Activated CD4-positive, alpha-beta T cell treated with anti-CD3 and anti-CD28 coated beads for 36 hours (primary cell): ENCODE measurements at regions not wholly inside any gene's neighbourhood (a gene's known extent, or its start where the extent isn't known, plus 50 kb on each side); places are given as distances from the start of the nearest gene placed in this dataset.

ENCODE experiments used
- ATAC-seq: fragments of 200-7000 bp; cut with Tn5 transposase; one replicate; pipeline ENCODE4 v1.10.0; 2021; ENCODE audit warnings: mild to moderate bottlenecking, moderate library complexity
- CTCF ChIA-PET: fragments of 350-600 bp; sonication (Branson Sonifier 250); formaldehyde crosslinking; loops from one replicate; lab custom pipeline; 2021; ENCODE audit warnings: antibody characterized with exemption; lab: Charles Lee
- POLR2A ChIA-PET: fragments of 350-600 bp; sonication (Branson Sonifier 250); formaldehyde crosslinking; loops from one replicate; lab custom pipeline; 2021; ENCODE audit warnings: antibody characterized with exemption, inconsistent platforms; lab: Charles Lee
- DNase-seq: peaks from one replicate; pipeline ENCODE4 v3.0.0-alpha.2; 2020
- H3K27ac Mint-ChIP-seq: one replicate; pipeline ENCODE4 v1.8.0; 2021; ENCODE audit warnings: mixed read lengths
- H3K27me3 Mint-ChIP-seq: one replicate; pipeline ENCODE4 v1.8.0; 2021; ENCODE audit warnings: mixed read lengths
- H3K36me3 Mint-ChIP-seq: one replicate; pipeline ENCODE4 v1.8.0; 2021; ENCODE audit warnings: low read depth, mixed read lengths
- H3K4me1 Mint-ChIP-seq: one replicate; pipeline ENCODE4 v1.8.0; 2021; ENCODE audit warnings: mixed read lengths
- H3K4me3 Mint-ChIP-seq: one replicate; pipeline ENCODE4 v1.8.0; 2021; ENCODE audit warnings: mild to moderate bottlenecking, moderate library complexity, mixed read lengths
- H3K9me3 Mint-ChIP-seq: one replicate; pipeline ENCODE4 v1.8.0; 2021; ENCODE audit warnings: low read depth, mixed read lengths
- intact Hi-C, 2 experiments: fragments of 100-400 bp; cut with DNase I in 1 of 2; cut with micrococcal nuclease in 1 of 2; formaldehyde crosslinking; loops; one replicate each; pipeline versions ENCODE4 v1.14.2 to v1.15.1; 2022 to 2024; cut with DNase I, micrococcal nuclease

GRCh38 chr11:79931692-79932091, 490.9 kb upstream of the TENM4 start:
- no peak for ATAC-seq
- POLR2A ChIA-PET: interaction anchor here (0.6 kb wide), 1 partner anchor 454 kb away, joined by 4 read pairs; no protein-coding TSS in a partner anchor
- CTCF ChIA-PET: no interaction called here
- no peaks in the 10 kb centered on the region for H3K36me3 Mint-ChIP-seq
- peaks cover 2% of the 10 kb centered on the region for H3K9me3 Mint-ChIP-seq
- intact Hi-C loops: no loop called here
- DNase-seq: no peak
- no peaks in the 10 kb centered on the region for H3K4me1 Mint-ChIP-seq
- no peak overlapping the region for H3K27ac Mint-ChIP-seq
- no peaks in the 10 kb centered on the region for H3K27me3 Mint-ChIP-seq
- H3K4me3 Mint-ChIP-seq: no peak overlapping the region

GRCh38 chr11:79926707-79927106, 485.9 kb upstream of the TENM4 start:
- peaks cover 4% of the 10 kb centered on the region for H3K9me3 Mint-ChIP-seq
- DNase-seq (no peak), ATAC-seq (no peak)
- no peaks in the 10 kb centered on the region for H3K36me3 Mint-ChIP-seq
- no peak overlapping the region for H3K4me3 Mint-ChIP-seq
- H3K4me1 Mint-ChIP-seq: no peaks in the 10 kb centered on the region
- CTCF ChIA-PET: no interaction called here
- no peak overlapping the region for H3K27ac Mint-ChIP-seq
- no peaks in the 10 kb centered on the region for H3K27me3 Mint-ChIP-seq
- POLR2A ChIA-PET: no interaction called here
- intact Hi-C loops: no loop called here

DNA sequence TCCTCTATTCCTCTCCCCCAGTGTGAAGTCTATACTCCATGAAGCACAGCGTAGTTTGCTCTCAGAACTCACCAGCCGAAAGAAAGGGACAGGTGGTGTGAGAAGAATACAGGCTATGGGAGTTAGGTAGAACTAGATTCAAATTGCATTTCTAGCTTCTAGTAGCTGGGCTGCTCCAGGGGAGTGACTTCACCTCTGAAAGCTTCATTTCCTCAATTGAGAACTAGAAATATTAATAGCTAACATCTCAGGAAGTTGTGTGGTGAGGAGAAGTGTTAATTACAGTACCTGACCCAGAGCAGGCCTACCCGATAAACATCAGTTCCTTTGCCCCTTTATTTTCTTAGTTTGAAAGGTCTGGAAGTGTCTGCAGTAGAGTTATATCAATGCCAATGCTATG, 484.7 kb upstream of the TENM4 start:
- POLR2A ChIA-PET: no interaction called here
- Mint-ChIP-seq H3K4me1 (no peaks in the 10 kb centered on the region), H3K4me3 (no peak overlapping the region), H3K27me3 (no peaks in the 10 kb centered on the region), H3K9me3 (peaks cover 4% of the 10 kb centered on the region), H3K36me3 (no peaks in the 10 kb centered on the region), H3K27ac (no peak overlapping the region)
- CTCF ChIA-PET: no interaction called here
- ATAC-seq (no peak), DNase-seq (no peak)
- intact Hi-C loops: no loop called here

GRCh38 chr11:79922641-79923040, 481.8 kb upstream of the TENM4 start:
- no peaks in the 10 kb centered on the region for H3K4me1 Mint-ChIP-seq
- ChIA-PET CTCF (no interaction called here), POLR2A (no interaction called here)
- H3K27me3 Mint-ChIP-seq: no peaks in the 10 kb centered on the region
- DNase-seq: no peak
- no peak overlapping the region for H3K4me3 Mint-ChIP-seq
- H3K36me3 Mint-ChIP-seq: no peaks in the 10 kb centered on the region
- intact Hi-C loops: no loop called here
- H3K9me3 Mint-ChIP-seq: peaks cover 4% of the 10 kb centered on the region
- no peak overlapping the region for H3K27ac Mint-ChIP-seq
- ATAC-seq: no peak

DNA sequence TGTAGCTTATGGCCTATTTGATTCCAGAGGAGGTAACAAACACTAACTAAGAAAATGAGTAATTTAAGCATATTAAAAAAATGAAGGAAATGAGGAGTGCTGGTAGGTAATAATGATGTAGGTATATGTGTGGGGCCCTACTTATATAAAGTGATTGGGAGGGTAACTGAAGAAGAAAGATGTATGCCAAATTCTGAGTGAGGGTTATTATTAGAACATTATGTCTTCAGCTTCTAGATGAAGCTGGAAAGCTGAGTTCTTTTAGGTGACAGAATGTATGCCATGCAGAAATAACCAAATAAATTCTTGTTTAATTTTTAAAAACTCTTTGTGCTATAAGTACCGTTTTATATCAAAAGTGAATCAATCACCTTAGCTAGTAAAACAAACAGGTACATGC, 479.6 kb upstream of the TENM4 start:
- ATAC-seq: no peak
- POLR2A ChIA-PET: interaction anchor here (0.6 kb wide), 1 partner anchor 20 kb away, joined by 4 read pairs; no protein-coding TSS in a partner anchor

DNA sequence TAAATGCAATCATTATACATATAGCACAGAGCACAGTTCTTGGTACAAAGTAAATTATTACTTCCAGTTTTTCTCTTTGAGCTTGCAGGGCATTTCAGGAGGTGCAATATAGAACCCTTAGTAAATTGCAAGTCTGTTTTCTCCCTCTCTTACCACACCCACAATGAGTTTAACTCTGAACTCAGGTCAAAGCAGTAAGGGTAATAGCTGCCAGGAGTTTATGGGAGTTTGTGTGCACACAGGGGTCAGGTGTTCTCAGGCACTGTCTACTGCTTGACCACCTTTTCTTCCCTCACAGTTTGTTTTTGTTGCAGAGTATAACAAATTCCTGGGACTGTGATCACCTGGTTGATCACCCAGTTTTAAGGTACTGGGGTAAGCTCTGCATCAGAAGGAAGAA, 478.5 kb upstream of the TENM4 start:
- Mint-ChIP-seq H3K4me3 (no peak overlapping the region), H3K27ac (no peak overlapping the region), H3K36me3 (no peaks in the 10 kb centered on the region), H3K9me3 (peaks cover 4% of the 10 kb centered on the region), H3K27me3 (no peaks in the 10 kb centered on the region), H3K4me1 (no peaks in the 10 kb centered on the region)
- no peak for DNase-seq
- ATAC-seq: no peak
- intact Hi-C loops: no loop called here
- CTCF ChIA-PET: no interaction called here
- POLR2A ChIA-PET: no interaction called here

More for the DNA sequence above, 479.6 kb upstream of the TENM4 start:
- Mint-ChIP-seq H3K4me1 (no peaks in the 10 kb centered on the region), H3K9me3 (peaks cover 4% of the 10 kb centered on the region), H3K4me3 (no peak overlapping the region), H3K36me3 (no peaks in the 10 kb centered on the region), H3K27ac (no peak overlapping the region), H3K27me3 (no peaks in the 10 kb centered on the region)
- CTCF ChIA-PET: no interaction called here
- intact Hi-C loops: no loop called here
- no peak for DNase-seq

DNA sequence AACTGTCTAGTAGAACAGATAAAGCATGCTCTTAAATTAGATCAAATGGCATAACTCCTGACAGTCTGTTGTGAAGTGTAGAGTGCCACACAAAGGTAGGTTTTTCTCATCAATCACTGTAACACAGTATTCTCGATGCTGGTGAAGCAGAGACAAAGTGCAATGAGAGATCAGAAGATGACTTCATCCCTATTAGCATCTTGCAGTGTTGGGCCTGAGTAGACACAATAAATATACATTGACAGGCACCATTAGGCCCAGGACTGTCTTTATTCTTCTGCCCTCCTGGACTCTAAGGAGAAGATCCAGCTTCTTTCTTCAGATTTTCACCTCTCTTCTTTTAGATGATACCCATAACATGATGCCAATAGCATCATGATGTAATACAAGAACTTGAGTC, 478.0 kb upstream of the TENM4 start:
- H3K4me1 Mint-ChIP-seq: no peaks in the 10 kb centered on the region
- no peak for ATAC-seq
- H3K36me3 Mint-ChIP-seq: no peaks in the 10 kb centered on the region
- H3K4me3 Mint-ChIP-seq: no peak overlapping the region
- no peaks in the 10 kb centered on the region for H3K27me3 Mint-ChIP-seq
- ChIA-PET POLR2A (no interaction called here), CTCF (no interaction called here)
- H3K9me3 Mint-ChIP-seq: peaks cover 4% of the 10 kb centered on the region
- intact Hi-C loops: no loop called here
- no peak overlapping the region for H3K27ac Mint-ChIP-seq
- no peak for DNase-seq

DNA sequence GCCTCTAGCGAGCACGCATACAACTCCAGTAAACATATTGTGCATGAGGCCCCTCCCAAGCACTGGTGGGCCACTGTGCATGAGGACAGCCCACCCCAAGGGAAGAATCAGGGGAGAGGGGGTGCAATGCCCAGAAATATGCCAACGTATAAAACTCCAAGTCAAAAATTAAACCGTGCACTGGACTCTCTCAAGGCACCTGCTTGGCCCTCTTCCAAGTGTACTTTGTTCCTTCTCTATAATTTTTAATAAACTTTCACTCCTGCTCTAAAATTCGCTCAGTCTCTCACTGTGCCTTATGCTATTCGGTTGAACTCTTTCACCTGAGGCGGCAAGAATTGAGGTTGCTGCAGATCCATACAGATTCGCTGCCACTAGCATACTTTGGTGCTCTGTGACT, 465.3 kb upstream of the TENM4 start:
- Mint-ChIP-seq H3K36me3 (no peaks in the 10 kb centered on the region), H3K27me3 (no peaks in the 10 kb centered on the region), H3K27ac (no peak overlapping the region), H3K9me3 (peaks cover 5% of the 10 kb centered on the region), H3K4me1 (no peaks in the 10 kb centered on the region), H3K4me3 (no peak overlapping the region)
- ChIA-PET CTCF (no interaction called here), POLR2A (no interaction called here)
- no peak for ATAC-seq
- DNase-seq: no peak
- intact Hi-C loops: no loop called here

GRCh38 chr11:79902493-79902892, 461.7 kb upstream of the TENM4 start:
- H3K27me3 Mint-ChIP-seq: no peaks in the 10 kb centered on the region
- no peak overlapping the region for H3K27ac Mint-ChIP-seq
- H3K9me3 Mint-ChIP-seq: peaks cover 7% of the 10 kb centered on the region
- intact Hi-C loops: no loop called here
- no peak overlapping the region for H3K4me3 Mint-ChIP-seq
- ATAC-seq: no peak
- ChIA-PET CTCF (no interaction called here), POLR2A (no interaction called here)
- H3K36me3 Mint-ChIP-seq: no peaks in the 10 kb centered on the region
- no peaks in the 10 kb centered on the region for H3K4me1 Mint-ChIP-seq
- DNase-seq: no peak

DNA sequence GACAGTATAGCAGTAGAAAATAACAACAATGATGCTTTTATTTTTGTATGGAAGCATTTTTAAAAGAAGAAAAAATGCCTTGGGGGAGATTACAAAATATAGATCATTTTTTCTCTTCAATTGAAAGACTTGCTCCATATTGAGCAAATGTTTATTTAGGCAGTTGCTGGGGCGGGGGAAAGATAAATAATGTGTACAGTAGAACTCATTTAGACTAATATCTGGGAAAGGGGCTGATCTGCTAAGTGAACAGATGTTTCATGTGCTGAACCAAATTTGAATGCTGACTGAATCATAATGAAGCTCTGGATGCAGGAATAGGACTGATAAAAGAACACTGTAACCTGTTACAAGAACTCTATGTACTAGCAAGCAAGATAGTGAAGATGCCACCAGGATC, 457.1 kb upstream of the TENM4 start:
- CTCF ChIA-PET: no interaction called here
- no peak for ATAC-seq

DNA sequence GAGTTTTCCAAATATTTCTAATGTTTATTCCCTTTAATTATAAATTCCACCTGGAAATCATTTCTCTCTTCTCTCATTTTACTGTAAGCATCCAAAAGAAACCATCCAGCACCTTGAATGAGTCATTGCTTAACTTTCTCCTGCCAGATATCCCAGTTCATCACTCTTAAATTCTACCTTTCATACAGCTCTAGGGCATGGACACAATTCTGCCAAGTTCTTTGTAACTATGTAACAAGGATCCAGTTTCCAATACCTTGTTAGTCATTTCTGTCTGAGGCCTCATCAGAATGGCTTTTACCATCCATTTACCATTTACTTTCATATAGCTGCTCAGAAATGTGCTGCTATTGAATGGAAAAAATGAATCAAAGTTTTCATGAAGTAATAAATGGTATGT, 455.4 kb upstream of the TENM4 start:
- Mint-ChIP-seq H3K4me1 (no peaks in the 10 kb centered on the region), H3K4me3 (no peak overlapping the region), H3K36me3 (no peaks in the 10 kb centered on the region), H3K9me3 (peaks cover 5% of the 10 kb centered on the region), H3K27me3 (no peaks in the 10 kb centered on the region), H3K27ac (no peak overlapping the region)
- POLR2A ChIA-PET: no interaction called here
- CTCF ChIA-PET: no interaction called here
- no peak for DNase-seq
- intact Hi-C loops: no loop called here
- no peak for ATAC-seq

More for the DNA sequence above, 457.1 kb upstream of the TENM4 start:
- Mint-ChIP-seq H3K36me3 (no peaks in the 10 kb centered on the region), H3K27ac (no peak overlapping the region), H3K4me3 (no peak overlapping the region), H3K4me1 (no peaks in the 10 kb centered on the region), H3K9me3 (peaks cover 5% of the 10 kb centered on the region), H3K27me3 (no peaks in the 10 kb centered on the region)
- intact Hi-C loops: no loop called here
- no peak for DNase-seq
- POLR2A ChIA-PET: no interaction called here

DNA sequence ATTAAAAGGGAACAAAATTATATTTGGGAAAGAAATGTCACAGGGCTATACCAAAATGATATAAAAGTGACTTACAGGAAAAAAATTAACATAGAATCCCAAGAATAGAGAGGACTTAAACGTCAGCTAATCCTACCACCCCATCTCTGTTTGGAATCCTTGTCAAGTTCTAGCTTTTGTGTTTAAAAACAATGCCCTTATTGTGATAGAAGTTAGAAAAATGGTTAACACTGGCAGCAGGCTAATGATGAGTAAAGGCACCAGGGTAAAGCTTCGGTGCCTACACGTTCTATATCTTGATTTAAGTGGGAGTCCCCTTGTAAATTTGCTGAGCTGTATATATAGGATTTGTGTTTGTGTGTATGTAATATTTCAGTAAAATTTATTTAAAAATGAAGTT, 453.3 kb upstream of the TENM4 start:
- no peak overlapping the region for H3K4me3 Mint-ChIP-seq
- no peak overlapping the region for H3K27ac Mint-ChIP-seq
- DNase-seq (no peak), ATAC-seq (no peak)
- intact Hi-C loops: no loop called here
- H3K36me3 Mint-ChIP-seq: no peaks in the 10 kb centered on the region
- H3K9me3 Mint-ChIP-seq: no peaks in the 10 kb centered on the region
- no peaks in the 10 kb centered on the region for H3K27me3 Mint-ChIP-seq
- no peaks in the 10 kb centered on the region for H3K4me1 Mint-ChIP-seq
- ChIA-PET CTCF (no interaction called here), POLR2A (no interaction called here)

DNA sequence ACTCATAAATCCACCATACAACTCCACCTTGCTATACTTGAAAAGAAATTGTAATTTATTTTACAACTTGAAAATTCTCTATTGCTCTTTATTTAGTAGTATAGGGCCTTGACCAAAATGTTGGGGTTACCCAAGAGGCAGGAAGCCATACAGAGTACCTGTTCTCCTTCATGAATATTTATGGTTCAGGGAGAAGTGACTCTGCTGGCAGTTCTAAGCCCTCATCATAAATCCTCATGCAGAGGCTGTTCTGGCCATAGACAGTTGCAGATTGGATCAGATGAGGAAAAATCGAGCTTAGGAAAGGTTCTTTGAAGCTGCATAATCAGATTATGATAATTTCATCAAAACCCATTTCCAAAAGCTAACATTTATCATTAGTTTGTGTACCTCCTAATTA, 449.4 kb upstream of the TENM4 start:
- Mint-ChIP-seq H3K36me3 (no peaks in the 10 kb centered on the region), H3K9me3 (no peaks in the 10 kb centered on the region), H3K4me1 (no peaks in the 10 kb centered on the region), H3K27me3 (no peaks in the 10 kb centered on the region), H3K27ac (no peak overlapping the region), H3K4me3 (no peak overlapping the region)
- no peak for ATAC-seq
- ChIA-PET CTCF (no interaction called here), POLR2A (no interaction called here)
- intact Hi-C loops: no loop called here
- no peak for DNase-seq
